Uterus (tissue), 2 donors: ENCODE measurements at regions not wholly inside any gene's neighbourhood (a gene's known extent, or its start where the extent isn't known, plus 50 kb on each side); places are given as distances from the start of the nearest gene placed in this dataset.

Experiments used
- POLR2A ChIP-seq, 2 donors: fragments of 450-650 bp; IDR thresholded peaks; one replicate each; pipeline ENCODE4 v1.6.1; 2016; ENCODE audit warnings: antibody characterized with exemption in 2 of 2, mild to moderate bottlenecking in 1 of 2, moderate library complexity in 1 of 2
- TF ChIP-seq, protein P1 (sequence below), 4 experiments: fragments of 200-600 bp in 2 of 4; fragments of 450-650 bp in 2 of 4; sonication (generic) in 2 of 4; IDR thresholded peaks; one replicate each; pipeline ENCODE4 v1.5.1; 2016 to 2019; ENCODE audit warnings: antibody characterized with exemption in 4 of 4, mild to moderate bottlenecking in 2 of 4, moderate library complexity in 1 of 4

GRCh38 chr2:16475986-16476567, 189.6 kb downstream of the CYRIA start:
- TF ChIP-seq POLR2A (IDR thresholded peaks at IDR 0.05), result no peak
- TF ChIP-seq, protein P1, sequence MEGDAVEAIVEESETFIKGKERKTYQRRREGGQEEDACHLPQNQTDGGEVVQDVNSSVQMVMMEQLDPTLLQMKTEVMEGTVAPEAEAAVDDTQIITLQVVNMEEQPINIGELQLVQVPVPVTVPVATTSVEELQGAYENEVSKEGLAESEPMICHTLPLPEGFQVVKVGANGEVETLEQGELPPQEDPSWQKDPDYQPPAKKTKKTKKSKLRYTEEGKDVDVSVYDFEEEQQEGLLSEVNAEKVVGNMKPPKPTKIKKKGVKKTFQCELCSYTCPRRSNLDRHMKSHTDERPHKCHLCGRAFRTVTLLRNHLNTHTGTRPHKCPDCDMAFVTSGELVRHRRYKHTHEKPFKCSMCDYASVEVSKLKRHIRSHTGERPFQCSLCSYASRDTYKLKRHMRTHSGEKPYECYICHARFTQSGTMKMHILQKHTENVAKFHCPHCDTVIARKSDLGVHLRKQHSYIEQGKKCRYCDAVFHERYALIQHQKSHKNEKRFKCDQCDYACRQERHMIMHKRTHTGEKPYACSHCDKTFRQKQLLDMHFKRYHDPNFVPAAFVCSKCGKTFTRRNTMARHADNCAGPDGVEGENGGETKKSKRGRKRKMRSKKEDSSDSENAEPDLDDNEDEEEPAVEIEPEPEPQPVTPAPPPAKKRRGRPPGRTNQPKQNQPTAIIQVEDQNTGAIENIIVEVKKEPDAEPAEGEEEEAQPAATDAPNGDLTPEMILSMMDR (IDR thresholded peaks at IDR 0.05), result no peak
